Parathyroid adenoma (tissue), 2 donors: ENCODE measurements at regions not wholly inside any gene's neighbourhood (a gene's known extent, or its start where the extent isn't known, plus 50 kb on each side); places are given as distances from the start of the nearest gene placed in this dataset.

Source experiments
- H2AFZ ChIP-seq: fragments of 300-600 bp; sonication (generic); one replicate; pipeline ENCODE4 v1.7.0; 2017; ENCODE audit warnings: antibody characterized with exemption, mild to moderate bottlenecking
- H3K27ac ChIP-seq: fragments of 300-600 bp; sonication (generic); one replicate; pipeline ENCODE4 v1.7.0; 2017
- H3K27me3 ChIP-seq: fragments of 300-600 bp; sonication (generic); one replicate; pipeline ENCODE4 v1.7.0; 2017; ENCODE audit warnings: low read length; ENCODE audit not compliant: control insufficient read depth, insufficient read depth
- H3K36me3 ChIP-seq: fragments of 300-600 bp; sonication (generic); one replicate; pipeline ENCODE4 v1.7.0; 2017; ENCODE audit warnings: low read length; ENCODE audit not compliant: control insufficient read depth, insufficient read depth
- H3K4me1 ChIP-seq: fragments of 300-600 bp; sonication (generic); one replicate; pipeline ENCODE4 v1.7.0; 2017; ENCODE audit warnings: control low read depth
- H3K4me2 ChIP-seq: fragments of 300-600 bp; sonication (generic); one replicate; pipeline ENCODE4 v1.7.0; 2017; ENCODE audit warnings: low read length
- H3K4me3 ChIP-seq: fragments of 300-600 bp; sonication (generic); one replicate; pipeline ENCODE4 v1.7.0; 2017; ENCODE audit warnings: low read depth, low read length
- H3K79me2 ChIP-seq: fragments of 300-600 bp; sonication (generic); one replicate; pipeline ENCODE4 v1.7.0; 2017; ENCODE audit warnings: control low read depth
- H3K9ac ChIP-seq: fragments of 300-600 bp; sonication (generic); one replicate; pipeline ENCODE4 v1.7.0; 2017; ENCODE audit warnings: mild to moderate bottlenecking
- H3K9me3 ChIP-seq: fragments of 300-600 bp; sonication (generic); one replicate; pipeline ENCODE4 v1.7.0; 2017; ENCODE audit warnings: low read length; ENCODE audit not compliant: control insufficient read depth
- TF ChIP-seq, protein P1 (sequence below): fragments of 300-600 bp; sonication (generic); IDR thresholded peaks from one replicate; pipeline ENCODE4 v1.7.0; 2017; ENCODE audit warnings: antibody characterized with exemption, mild to moderate bottlenecking
- donor health status: primary hyperparathyroidism.

- H3K27me3 ChIP-seq: no peaks in the 10 kb centered on the region
- H2AFZ ChIP-seq: no peak overlapping the region
- H3K79me2 ChIP-seq: no peaks in the 10 kb centered on the region
- H3K4me1 ChIP-seq: peaks cover 10% of the 10 kb centered on the region
- H3K4me2 ChIP-seq: no peak overlapping the region
- no peaks in the 10 kb centered on the region for H3K36me3 ChIP-seq
- TF ChIP-seq, protein P1, sequence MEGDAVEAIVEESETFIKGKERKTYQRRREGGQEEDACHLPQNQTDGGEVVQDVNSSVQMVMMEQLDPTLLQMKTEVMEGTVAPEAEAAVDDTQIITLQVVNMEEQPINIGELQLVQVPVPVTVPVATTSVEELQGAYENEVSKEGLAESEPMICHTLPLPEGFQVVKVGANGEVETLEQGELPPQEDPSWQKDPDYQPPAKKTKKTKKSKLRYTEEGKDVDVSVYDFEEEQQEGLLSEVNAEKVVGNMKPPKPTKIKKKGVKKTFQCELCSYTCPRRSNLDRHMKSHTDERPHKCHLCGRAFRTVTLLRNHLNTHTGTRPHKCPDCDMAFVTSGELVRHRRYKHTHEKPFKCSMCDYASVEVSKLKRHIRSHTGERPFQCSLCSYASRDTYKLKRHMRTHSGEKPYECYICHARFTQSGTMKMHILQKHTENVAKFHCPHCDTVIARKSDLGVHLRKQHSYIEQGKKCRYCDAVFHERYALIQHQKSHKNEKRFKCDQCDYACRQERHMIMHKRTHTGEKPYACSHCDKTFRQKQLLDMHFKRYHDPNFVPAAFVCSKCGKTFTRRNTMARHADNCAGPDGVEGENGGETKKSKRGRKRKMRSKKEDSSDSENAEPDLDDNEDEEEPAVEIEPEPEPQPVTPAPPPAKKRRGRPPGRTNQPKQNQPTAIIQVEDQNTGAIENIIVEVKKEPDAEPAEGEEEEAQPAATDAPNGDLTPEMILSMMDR: no peak
- H3K4me3 ChIP-seq: no peak overlapping the region
- no peaks in the 10 kb centered on the region for H3K9me3 ChIP-seq
- H3K27ac ChIP-seq: no peak overlapping the region
- no peak overlapping the region for H3K9ac ChIP-seq
Measured at GRCh38 chr7:142418326-142418725, 160.5 kb upstream of the PRSS58 start.

GRCh38 chr7:142414915-142415314 lies 157.1 kb upstream of the PRSS58 start:
- H3K36me3 ChIP-seq: no peaks in the 10 kb centered on the region

GRCh38 chr7:142414135-142414534 lies 156.3 kb upstream of the PRSS58 start:
- H3K4me3 ChIP-seq: no peak overlapping the region
- no peak overlapping the region for H3K4me2 ChIP-seq
- TF ChIP-seq, protein P1: no peak
- no peaks in the 10 kb centered on the region for H3K4me1 ChIP-seq
- no peak overlapping the region for H3K9ac ChIP-seq
- no peaks in the 10 kb centered on the region for H3K36me3 ChIP-seq
- H3K9me3 ChIP-seq: no peaks in the 10 kb centered on the region
- H3K27ac ChIP-seq: no peak overlapping the region
- no peaks in the 10 kb centered on the region for H3K27me3 ChIP-seq
- H2AFZ ChIP-seq: no peak overlapping the region
- H3K79me2 ChIP-seq: no peaks in the 10 kb centered on the region

More at GRCh38 chr7:142414915-142415314, 157.1 kb upstream of the PRSS58 start:
- no peak overlapping the region for H2AFZ ChIP-seq
- no peak overlapping the region for H3K27ac ChIP-seq
- H3K4me1 ChIP-seq: no peaks in the 10 kb centered on the region
- H3K27me3 ChIP-seq: no peaks in the 10 kb centered on the region
- no peaks in the 10 kb centered on the region for H3K79me2 ChIP-seq
- no peaks in the 10 kb centered on the region for H3K9me3 ChIP-seq
- H3K9ac ChIP-seq: no peak overlapping the region
- no peak overlapping the region for H3K4me3 ChIP-seq
- H3K4me2 ChIP-seq: no peak overlapping the region
- TF ChIP-seq, protein P1: no peak

DNA sequence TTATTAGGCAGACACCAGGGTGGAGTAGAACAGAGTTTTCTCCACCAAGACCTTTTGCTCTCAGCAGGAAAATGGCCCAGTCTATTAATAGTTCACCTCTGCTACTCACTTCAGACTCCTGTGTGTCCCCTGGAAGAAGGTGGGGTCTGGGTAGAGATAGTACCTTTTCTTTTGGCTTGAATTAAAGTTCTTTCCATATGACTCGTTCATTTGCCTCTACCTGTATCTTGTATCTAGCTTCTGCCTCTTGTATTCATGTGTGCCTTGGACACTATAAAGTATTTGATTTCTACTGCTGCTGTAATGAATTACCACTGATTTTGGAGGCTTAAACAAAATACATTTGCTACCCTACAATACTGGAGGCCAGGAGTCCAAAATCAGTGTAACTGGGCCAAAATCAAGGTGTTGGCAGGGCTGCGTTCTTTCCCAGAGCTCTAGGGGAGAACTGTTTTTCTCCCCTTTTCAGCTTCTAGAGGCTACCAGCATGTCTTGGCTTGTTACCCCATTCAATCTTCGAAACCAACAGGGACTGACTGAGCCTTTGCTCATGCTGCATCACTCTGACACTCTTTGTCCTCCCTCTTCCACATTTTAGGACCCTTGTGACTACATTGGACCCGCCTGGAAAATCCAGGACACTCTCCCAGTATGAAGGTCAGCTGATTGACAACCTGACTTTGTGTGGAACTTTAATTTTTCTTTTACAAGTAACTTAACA lies 155.6 kb upstream of the PRSS58 start:
- no peaks in the 10 kb centered on the region for H3K36me3 ChIP-seq
- H2AFZ ChIP-seq: peak overlapping the region; percentile 10
- H3K79me2 ChIP-seq: no peaks in the 10 kb centered on the region
- H3K27me3 ChIP-seq: no peaks in the 10 kb centered on the region
- TF ChIP-seq, protein P1: no peak
- no peak overlapping the region for H3K4me3 ChIP-seq
- H3K4me2 ChIP-seq: no peak overlapping the region
- no peaks in the 10 kb centered on the region for H3K4me1 ChIP-seq
- no peaks in the 10 kb centered on the region for H3K9me3 ChIP-seq
- H3K9ac ChIP-seq: no peak overlapping the region
- H3K27ac ChIP-seq: no peak overlapping the region
